ENCODE measurements at regions not wholly inside any gene's neighbourhood (a gene's known extent, or its start where the extent isn't known, plus 50 kb on each side); places are given as distances from the start of the nearest gene placed in this dataset.
"Not testable (repeated sequence)": the region's sequence is repeated elsewhere in the genome, so short reads cannot be mapped to it uniquely, and the experiment has no call there.

- DNase-seq (ENCODE audit: low read depth): no peak
Measured at GRCh38 chr4:77446601-77447000, 159.0 kb upstream of the CXCL13 start.

GRCh38 chr4:77449171-77449570, 156.4 kb upstream of the CXCL13 start:
- no peak for DNase-seq (ENCODE audit: low read depth)

GRCh38 chr4:77450006-77450405, 155.6 kb upstream of the CXCL13 start:
- no peak for DNase-seq (ENCODE audit: low read depth)

GRCh38 chr4:77451530-77451929, 154.1 kb upstream of the CXCL13 start:
- DNase-seq (ENCODE audit: low read depth): no peak

GRCh38 chr4:77452117-77452516, 153.5 kb upstream of the CXCL13 start:
- DNase-seq (ENCODE audit: low read depth): not testable (repeated sequence)

GRCh38 chr4:77453911-77454310, 151.7 kb upstream of the CXCL13 start:
- DNase-seq (ENCODE audit: low read depth): peak; percentile 3

GRCh38 chr4:77454858-77455257, 150.8 kb upstream of the CXCL13 start:
- no peak for DNase-seq (ENCODE audit: low read depth)

GRCh38 chr4:77464100-77464499, 141.5 kb upstream of the CXCL13 start:
- DNase-seq (ENCODE audit: low read depth): not testable (repeated sequence)

- DNase-seq (ENCODE audit: low read depth): peak; percentile 27
Measured at GRCh38 chr4:77465271-77465670, 140.3 kb upstream of the CXCL13 start.

GRCh38 chr4:77466430-77466829, 139.2 kb upstream of the CXCL13 start:
- DNase-seq (ENCODE audit: low read depth): no peak

GRCh38 chr4:77471821-77472495, 133.7 kb upstream of the CXCL13 start:
- no peak for DNase-seq (ENCODE audit: low read depth)

GRCh38 chr4:77473509-77473908, 132.1 kb upstream of the CXCL13 start:
- peak; percentile 23 for DNase-seq (ENCODE audit: low read depth)

GRCh38 chr4:77481856-77482255, 123.8 kb upstream of the CXCL13 start:
- peak; percentile 10 for DNase-seq (ENCODE audit: low read depth)

GRCh38 chr4:77488882-77489281, 116.7 kb upstream of the CXCL13 start:
- no peak for DNase-seq (ENCODE audit: low read depth)

GRCh38 chr4:77493120-77493752, 112.4 kb upstream of the CXCL13 start:
- DNase-seq (ENCODE audit: low read depth): no peak

- peak; percentile 56 for DNase-seq (ENCODE audit: low read depth)
Measured at GRCh38 chr4:77493829-77494551, 111.6 kb upstream of the CXCL13 start.

- DNase-seq (ENCODE audit: low read depth): no peak
Measured at GRCh38 chr4:77496457-77496856, 109.2 kb upstream of the CXCL13 start.

- peak; percentile 51 for DNase-seq (ENCODE audit: low read depth)
Measured at GRCh38 chr4:77500801-77501200, 104.8 kb upstream of the CXCL13 start.

GRCh38 chr4:77501240-77501639, 104.4 kb upstream of the CXCL13 start:
- DNase-seq (ENCODE audit: low read depth): no peak

- DNase-seq (ENCODE audit: low read depth): peak; percentile 22
Measured at GRCh38 chr4:77501851-77502250, 103.8 kb upstream of the CXCL13 start.

GRCh38 chr4:77504407-77504806, 101.2 kb upstream of the CXCL13 start:
- no peak for DNase-seq (ENCODE audit: low read depth)

- DNase-seq (ENCODE audit: low read depth): no peak
Measured at GRCh38 chr4:77505275-77505957, 100.2 kb upstream of the CXCL13 start.

- DNase-seq (ENCODE audit: low read depth): no peak
Measured at GRCh38 chr4:77505958-77506319, 99.7 kb upstream of the CXCL13 start.
